Fibroblast of lung (primary cell): ENCODE measurements at regions not wholly inside any gene's neighbourhood (a gene's known extent, or its start where the extent isn't known, plus 50 kb on each side); places are given as distances from the start of the nearest gene placed in this dataset.

Source experiments
- DNase-seq, 2 donors: peaks; one replicate each; pipeline versions ENCODE4 v3.0.0 to v3.0.0-alpha.2; 2010; ENCODE audit warnings: low read depth in 2 of 2
- H2AFZ ChIP-seq: 2 replicates; pipeline ENCODE4 v1.5.1; 2012; ENCODE audit warnings: low read length, control low read depth, inconsistent platforms
- H3K27ac ChIP-seq: 2 replicates; pipeline ENCODE4 v1.5.1; 2011; ENCODE audit warnings: low read length, control low read depth; ENCODE audit not compliant: insufficient read depth
- H3K27me3 ChIP-seq: 2 replicates; pipeline ENCODE4 v1.5.1; 2011; ENCODE audit warnings: mild to moderate bottlenecking, low read length; ENCODE audit not compliant: control insufficient read depth, insufficient read depth
- H3K36me3 ChIP-seq: 2 replicates; pipeline ENCODE4 v1.5.1; 2011; ENCODE audit warnings: low read length; ENCODE audit not compliant: control insufficient read depth, insufficient read depth
- H3K4me1 ChIP-seq: 2 replicates; pipeline ENCODE4 v1.5.1; 2011; ENCODE audit warnings: low read length; ENCODE audit not compliant: control insufficient read depth, insufficient read depth; ENCODE audit errors: extremely low read depth
- H3K4me2 ChIP-seq: 2 replicates; pipeline ENCODE4 v1.5.1; 2011; ENCODE audit warnings: low read length, control low read depth; ENCODE audit not compliant: insufficient read depth; ENCODE audit errors: extremely low read depth
- H3K4me3 ChIP-seq, 4 experiments: fragments of 200-600 bp in 1 of 4; sonication (generic) in 1 of 4; replicated peaks in 1 of 4; 2 replicates each; pipeline ENCODE4 v1.5.1; 2011 to 2016; ENCODE audit warnings: low read length in 4 of 4, low read depth in 3 of 4, mild to moderate bottlenecking in 3 of 4, control low read depth in 2 of 4, inconsistent platforms in 1 of 4, mixed read lengths in 1 of 4; ENCODE audit not compliant: insufficient read depth in 1 of 4; ENCODE audit errors: control extremely low read depth in 1 of 4
- H3K79me2 ChIP-seq: 2 replicates; pipeline ENCODE4 v1.5.1; 2012; ENCODE audit warnings: mild to moderate bottlenecking, low read length, inconsistent platforms; ENCODE audit not compliant: control insufficient read depth, insufficient read depth
- H3K9ac ChIP-seq: 2 replicates; pipeline ENCODE4 v1.5.1; 2011; ENCODE audit warnings: mild to moderate bottlenecking, low read length, control low read depth; ENCODE audit not compliant: insufficient read depth
- H3K9me3 ChIP-seq: 2 replicates; pipeline ENCODE4 v1.5.1; 2012; ENCODE audit warnings: low read depth, low read length; ENCODE audit not compliant: control insufficient read depth, insufficient read depth
- H4K20me1 ChIP-seq: 2 replicates; pipeline ENCODE4 v1.5.1; 2011; ENCODE audit warnings: low read length; ENCODE audit not compliant: control insufficient read depth, insufficient read depth; ENCODE audit errors: extremely low read depth
- CTCF ChIP-seq, 2 donors: IDR thresholded peaks in 1 of 2; conservative IDR thresholded peaks in 1 of 2; 1 replicate in 1 of 2; 2 replicates in 1 of 2; pipeline ENCODE4 v1.5.1; 2011 to 2012; ENCODE audit warnings: low read length in 2 of 2, control low read depth in 1 of 2, inconsistent platforms in 1 of 2, low read depth in 1 of 2, mild to moderate bottlenecking in 1 of 2
- EZH2 ChIP-seq: IDR thresholded peaks from 2 replicates; pipeline ENCODE4 v1.5.1; 2012; ENCODE audit warnings: low read length, control low read depth, mild to moderate bottlenecking; ENCODE audit errors: missing control alignments

GRCh38 chr4:128670513-128670912 is 139.0 kb upstream of the JADE1 start:
- DNase-seq: peak in 1 of 2 donors; percentile 22
- Histone ChIP-seq H3K4me3 (no peak overlapping the region), H3K9me3 (no peaks in the 10 kb centered on the region), H4K20me1 (no peaks in the 10 kb centered on the region), H3K79me2 (no peaks in the 10 kb centered on the region), H3K4me2 (no peak overlapping the region), H2AFZ (no peak overlapping the region), H3K9ac (no peak overlapping the region), H3K4me1 (no peaks in the 10 kb centered on the region), H3K27me3 (no peaks in the 10 kb centered on the region), H3K27ac (no peak overlapping the region), H3K36me3 (no peaks in the 10 kb centered on the region)
- TF ChIP-seq EZH2: no peak
- no peak for TF ChIP-seq CTCF (conservative IDR thresholded peaks at IDR 0.05 in 1 of 2, IDR thresholded peaks at IDR 0.05 in 1 of 2; ENCODE audit: low read depth in 1 of 2, low read length in 2 of 2)

- no peak for DNase-seq
- no peaks in the 10 kb centered on the region for H4K20me1 ChIP-seq
- no peak overlapping the region for H3K27ac ChIP-seq
- no peak overlapping the region for H3K9ac ChIP-seq
- TF ChIP-seq CTCF (conservative IDR thresholded peaks at IDR 0.05 in 1 of 2, IDR thresholded peaks at IDR 0.05 in 1 of 2; ENCODE audit: low read depth in 1 of 2, low read length in 2 of 2): no peak
- no peak for TF ChIP-seq EZH2
- H3K27me3 ChIP-seq: no peaks in the 10 kb centered on the region
- H3K4me2 ChIP-seq: no peak overlapping the region
- H3K4me3 ChIP-seq: no peak overlapping the region
- no peak overlapping the region for H2AFZ ChIP-seq
- no peaks in the 10 kb centered on the region for H3K4me1 ChIP-seq
- H3K9me3 ChIP-seq: no peaks in the 10 kb centered on the region
- H3K79me2 ChIP-seq: no peaks in the 10 kb centered on the region
- no peaks in the 10 kb centered on the region for H3K36me3 ChIP-seq
Measured at GRCh38 chr4:128668566-128668965, 140.9 kb upstream of the JADE1 start.

GRCh38 chr4:128665514-128665913 is 144.0 kb upstream of the JADE1 start:
- no peak overlapping the region for H3K4me3 ChIP-seq
- no peaks in the 10 kb centered on the region for H3K79me2 ChIP-seq
- no peak for TF ChIP-seq CTCF (conservative IDR thresholded peaks at IDR 0.05 in 1 of 2, IDR thresholded peaks at IDR 0.05 in 1 of 2; ENCODE audit: low read depth in 1 of 2, low read length in 2 of 2)
- TF ChIP-seq EZH2: no peak
- H3K27ac ChIP-seq: no peak overlapping the region
- H4K20me1 ChIP-seq: no peaks in the 10 kb centered on the region
- peaks cover 3% of the 10 kb centered on the region for H3K4me1 ChIP-seq
- H3K27me3 ChIP-seq: no peaks in the 10 kb centered on the region
- H3K9me3 ChIP-seq: no peaks in the 10 kb centered on the region
- H3K4me2 ChIP-seq: no peak overlapping the region
- no peak for DNase-seq
- no peak overlapping the region for H2AFZ ChIP-seq
- H3K36me3 ChIP-seq: no peaks in the 10 kb centered on the region
- no peak overlapping the region for H3K9ac ChIP-seq
